Mesendoderm (in vitro differentiated cells): ENCODE measurements at regions not wholly inside any gene's neighbourhood (a gene's known extent, or its start where the extent isn't known, plus 50 kb on each side); places are given as distances from the start of the nearest gene placed in this dataset.

Experiments used
- DNase-seq: peaks from one replicate; pipeline ENCODE4 v3.0.0; 2013
- H2AK5ac ChIP-seq: 2 replicates; pipeline ENCODE4 v1.6.1; 2013; ENCODE audit warnings: low read length, inconsistent platforms
- H2BK120ac ChIP-seq: 2 replicates; pipeline ENCODE4 v1.6.1; 2013; ENCODE audit warnings: low read depth, mild to moderate bottlenecking, low read length, moderate library complexity, mixed read lengths
- H2BK15ac ChIP-seq: replicated peaks from 2 replicates; pipeline ENCODE4 v1.6.1; 2013; ENCODE audit warnings: low read depth, mild to moderate bottlenecking, moderate library complexity
- H2BK5ac ChIP-seq: 2 replicates; pipeline ENCODE4 v1.6.1; 2013; ENCODE audit warnings: low read length, inconsistent platforms
- H3K18ac ChIP-seq: 2 replicates; pipeline ENCODE4 v1.6.1; 2013; ENCODE audit warnings: mild to moderate bottlenecking, low read length, mixed read lengths
- H3K23ac ChIP-seq: one replicate; pipeline ENCODE4 v1.6.1; 2013; ENCODE audit warnings: low read length
- H3K27ac ChIP-seq: 2 replicates; pipeline ENCODE4 v1.5.1; 2013; ENCODE audit warnings: low read depth, mild to moderate bottlenecking, inconsistent platforms, low read length, moderate library complexity
- H3K27me3 ChIP-seq: 2 replicates; pipeline ENCODE4 v1.6.1; 2013; ENCODE audit warnings: low read length, control low read depth, mild to moderate bottlenecking, inconsistent platforms; ENCODE audit not compliant: insufficient read depth, poor library complexity
- H3K36me3 ChIP-seq: 2 replicates; pipeline ENCODE4 v1.6.1; 2013; ENCODE audit warnings: low read length, inconsistent platforms; ENCODE audit not compliant: control insufficient read depth, insufficient read depth
- H3K4ac ChIP-seq: one replicate; pipeline ENCODE4 v1.6.1; 2013; ENCODE audit warnings: low read depth, mild to moderate bottlenecking, low read length, moderate library complexity
- H3K4me1 ChIP-seq: 2 replicates; pipeline ENCODE4 v1.6.1; 2013; ENCODE audit warnings: low read depth, low read length, inconsistent platforms; ENCODE audit not compliant: control insufficient read depth
- H3K4me2 ChIP-seq: 2 replicates; pipeline ENCODE4 v1.6.1; 2013; ENCODE audit warnings: low read length
- H3K4me3 ChIP-seq: 2 replicates; pipeline ENCODE4 v1.5.1; 2013; ENCODE audit warnings: mild to moderate bottlenecking, low read length
- H3K56ac ChIP-seq: one replicate; pipeline ENCODE4 v1.6.1; 2013; ENCODE audit warnings: low read length
- H3K79me1 ChIP-seq: 2 replicates; pipeline ENCODE4 v1.6.1; 2013; ENCODE audit warnings: low read length, inconsistent platforms
- H3K79me2 ChIP-seq: 2 replicates; pipeline ENCODE4 v1.6.1; 2013; ENCODE audit warnings: mild to moderate bottlenecking, low read length; ENCODE audit not compliant: control insufficient read depth, insufficient read depth
- H3K9ac ChIP-seq: 2 replicates; pipeline ENCODE4 v1.6.1; 2013; ENCODE audit warnings: low read length, inconsistent platforms
- H4K5ac ChIP-seq: one replicate; pipeline ENCODE4 v1.6.1; 2013; ENCODE audit warnings: low read length
- H4K8ac ChIP-seq: one replicate; pipeline ENCODE4 v1.6.1; 2013; ENCODE audit warnings: low read depth, mild to moderate bottlenecking, control low read depth, low read length, moderate library complexity
- WGBS: extraction: QIAGEN DNeasy Blood & Tissue Kit; methylation state at CpG from one replicate; pipeline ENCODE4 v1.1.7; 2013; ENCODE audit warnings: low lambda C conversion rate, missing lambda C conversion rate; ENCODE audit not compliant: insufficient coverage; ENCODE audit errors: extremely low coverage; 5-methylcytosine and 5-hydroxymethylcytosine counted together

GRCh38 chr5:110258460-110259216 lies 467.8 kb downstream of the TMEM232 start:
- no peak for DNase-seq
- WGBS: no CpG with 5 or more reads among the region's 5 CpGs
- H3K4me2 ChIP-seq: no peak overlapping the region
- no peak overlapping the region for H3K18ac ChIP-seq
- H3K36me3 ChIP-seq: no peaks in the 10 kb centered on the region
- H3K9ac ChIP-seq: no peak overlapping the region
- H2BK120ac ChIP-seq: no peak overlapping the region
- no peaks in the 10 kb centered on the region for H3K4me1 ChIP-seq
- no peak overlapping the region for H3K56ac ChIP-seq
- peak overlapping the region; percentile 11 for H3K27ac ChIP-seq
- H3K4me3 ChIP-seq: no peak overlapping the region
- no peaks in the 10 kb centered on the region for H3K79me1 ChIP-seq
- H4K8ac ChIP-seq: no peak overlapping the region
- H3K4ac ChIP-seq: no peak overlapping the region
- H3K23ac ChIP-seq: no peak overlapping the region
- no peaks in the 10 kb centered on the region for H3K79me2 ChIP-seq
- no peak overlapping the region for H2AK5ac ChIP-seq
- H2BK5ac ChIP-seq: no peak overlapping the region
- no peaks in the 10 kb centered on the region for H3K27me3 ChIP-seq
- H2BK15ac ChIP-seq: no peak overlapping the region
- no peak overlapping the region for H4K5ac ChIP-seq

DNA sequence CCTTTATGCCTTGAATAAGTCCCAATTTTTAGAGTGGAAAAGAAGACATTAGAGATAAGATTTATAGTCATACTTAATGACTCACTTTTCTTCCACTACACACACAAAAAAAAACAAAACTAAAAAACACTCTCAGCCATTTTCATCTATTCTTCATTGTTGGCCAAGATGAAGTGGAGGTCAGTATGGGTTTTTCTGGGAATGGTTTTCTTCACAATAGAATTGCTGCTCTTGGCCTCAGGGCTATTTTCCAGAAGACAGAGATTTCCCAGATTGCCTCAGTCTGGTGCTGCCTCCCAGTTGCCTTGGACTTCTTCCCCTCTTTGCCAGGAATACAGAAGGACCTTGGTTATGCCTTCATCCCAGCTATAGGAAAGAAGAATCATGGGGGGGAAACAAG lies 463.7 kb downstream of the TMEM232 start:
- Histone ChIP-seq H3K23ac (no peak overlapping the region), H3K27ac (no peak overlapping the region), H3K4me3 (no peak overlapping the region), H4K5ac (no peak overlapping the region), H3K4me1 (no peaks in the 10 kb centered on the region), H4K8ac (no peak overlapping the region), H3K4me2 (no peak overlapping the region), H3K4ac (no peak overlapping the region), H3K79me2 (no peaks in the 10 kb centered on the region), H3K36me3 (no peaks in the 10 kb centered on the region), H3K18ac (no peak overlapping the region), H3K79me1 (no peaks in the 10 kb centered on the region), H2BK120ac (no peak overlapping the region), H3K56ac (no peak overlapping the region), H3K9ac (no peak overlapping the region), H2BK5ac (no peak overlapping the region), H2BK15ac (no peak overlapping the region), H2AK5ac (no peak overlapping the region), H3K27me3 (no peaks in the 10 kb centered on the region)
- no peak for DNase-seq

GRCh38 chr5:110264661-110265060 lies 461.8 kb downstream of the TMEM232 start:
- Histone ChIP-seq H2BK15ac (no peak overlapping the region), H2AK5ac (no peak overlapping the region), H4K5ac (no peak overlapping the region), H2BK120ac (no peak overlapping the region), H3K18ac (no peak overlapping the region), H3K4me1 (no peaks in the 10 kb centered on the region), H3K27ac (no peak overlapping the region), H3K79me1 (no peaks in the 10 kb centered on the region), H3K4me2 (no peak overlapping the region), H2BK5ac (no peak overlapping the region), H3K4ac (no peak overlapping the region), H3K4me3 (no peak overlapping the region), H3K27me3 (no peaks in the 10 kb centered on the region), H3K79me2 (no peaks in the 10 kb centered on the region), H3K23ac (no peak overlapping the region), H3K9ac (no peak overlapping the region), H4K8ac (no peak overlapping the region), H3K36me3 (no peaks in the 10 kb centered on the region), H3K56ac (no peak overlapping the region)
- no peak for DNase-seq
- WGBS: no CpG with 5 or more reads among the region's 1 CpG

- Histone ChIP-seq H3K4me1 (peaks cover 2% of the 10 kb centered on the region), H2AK5ac (no peak overlapping the region), H3K27ac (no peak overlapping the region), H4K5ac (no peak overlapping the region), H3K36me3 (no peaks in the 10 kb centered on the region), H2BK15ac (no peak overlapping the region), H3K9ac (no peak overlapping the region), H3K23ac (no peak overlapping the region), H3K4me3 (no peak overlapping the region), H2BK5ac (no peak overlapping the region), H3K18ac (no peak overlapping the region), H3K79me1 (no peaks in the 10 kb centered on the region), H2BK120ac (no peak overlapping the region), H4K8ac (no peak overlapping the region), H3K79me2 (no peaks in the 10 kb centered on the region), H3K4me2 (no peak overlapping the region), H3K56ac (no peak overlapping the region), H3K4ac (no peak overlapping the region), H3K27me3 (no peaks in the 10 kb centered on the region)
- no peak for DNase-seq
- WGBS: no CpG with 5 or more reads among the region's 2 CpGs
Measured at GRCh38 chr5:110265162-110265561, 461.3 kb downstream of the TMEM232 start.

DNA sequence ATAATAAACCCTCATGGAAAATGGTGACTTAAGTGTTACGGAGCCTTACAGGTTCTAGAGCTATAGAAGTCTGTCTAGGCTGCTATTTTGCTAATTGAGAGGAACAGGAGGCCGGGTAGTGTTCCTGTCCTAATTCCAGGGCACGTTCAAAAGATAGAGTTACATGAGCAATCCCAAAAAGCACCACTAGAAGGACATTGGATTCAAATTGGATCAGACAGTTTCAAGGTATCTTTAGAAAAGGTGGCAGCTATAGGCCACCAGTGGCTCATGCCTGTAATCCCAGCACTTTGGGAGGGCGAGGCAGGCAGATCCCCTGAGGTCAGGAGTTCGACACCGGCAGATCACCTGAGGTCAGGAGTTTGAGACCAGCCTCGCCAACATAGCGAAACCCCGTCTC lies 458.8 kb downstream of the TMEM232 start:
- Histone ChIP-seq H4K5ac (no peak overlapping the region), H3K79me2 (no peaks in the 10 kb centered on the region), H2AK5ac (no peak overlapping the region), H3K79me1 (no peaks in the 10 kb centered on the region), H3K27ac (no peak overlapping the region), H3K4me1 (peaks cover 2% of the 10 kb centered on the region), H3K23ac (no peak overlapping the region), H4K8ac (no peak overlapping the region), H2BK15ac (no peak overlapping the region), H3K27me3 (no peaks in the 10 kb centered on the region), H3K18ac (no peak overlapping the region), H2BK5ac (no peak overlapping the region), H3K36me3 (no peaks in the 10 kb centered on the region), H3K4me2 (no peak overlapping the region), H2BK120ac (no peak overlapping the region), H3K4me3 (no peak overlapping the region), H3K4ac (no peak overlapping the region), H3K9ac (no peak overlapping the region), H3K56ac (no peak overlapping the region)
- no CpG with 5 or more reads among the region's 9 CpGs for WGBS
- no peak for DNase-seq

- Histone ChIP-seq H3K18ac (peak overlapping the region; percentile 61), H2BK15ac (no peak overlapping the region), H3K79me2 (no peaks in the 10 kb centered on the region), H3K36me3 (no peaks in the 10 kb centered on the region), H3K9ac (no peak overlapping the region), H3K27ac (no peak overlapping the region), H3K4me1 (peaks cover 2% of the 10 kb centered on the region), H2BK120ac (no peak overlapping the region), H3K23ac (no peak overlapping the region), H3K56ac (no peak overlapping the region), H3K4ac (peak overlapping the region; percentile 8), H3K4me2 (no peak overlapping the region), H2AK5ac (no peak overlapping the region), H4K5ac (no peak overlapping the region), H2BK5ac (no peak overlapping the region), H3K79me1 (no peaks in the 10 kb centered on the region), H3K4me3 (no peak overlapping the region), H4K8ac (no peak overlapping the region), H3K27me3 (no peaks in the 10 kb centered on the region)
- no peak for DNase-seq
Measured at GRCh38 chr5:110268283-110268682, 458.2 kb downstream of the TMEM232 start.
